H9 (cell line): ENCODE measurements at regions not wholly inside any gene's neighbourhood (a gene's known extent, or its start where the extent isn't known, plus 50 kb on each side); places are given as distances from the start of the nearest gene placed in this dataset.
A peak's percentile ranks its signal among the peaks of the same experiment; 100 is the strongest.

Experiments
- DNase-seq: peaks from one replicate; pipeline ENCODE4 v3.0.0-alpha.2; 2017
- H2AFZ ChIP-seq: one replicate; pipeline ENCODE4 v1.6.1; 2013; ENCODE audit warnings: mild to moderate bottlenecking, low read length, control low read depth, moderate library complexity
- H2AK5ac ChIP-seq: 2 replicates; pipeline ENCODE4 v1.6.1; 2013; ENCODE audit warnings: low read length, control low read depth, mixed read lengths; ENCODE audit not compliant: insufficient read length
- H2BK120ac ChIP-seq: one replicate; pipeline ENCODE4 v1.6.1; 2013; ENCODE audit warnings: low read depth, mild to moderate bottlenecking, low read length, control low read depth, inconsistent platforms; ENCODE audit not compliant: poor library complexity, severe bottlenecking
- H2BK12ac ChIP-seq: 2 replicates; pipeline ENCODE4 v1.6.1; 2013; ENCODE audit warnings: low read length, control low read depth, mixed read lengths, low read depth; ENCODE audit not compliant: insufficient read length
- H2BK15ac ChIP-seq: 2 replicates; pipeline ENCODE4 v1.6.1; 2013; ENCODE audit warnings: low read depth, low read length, control low read depth
- H2BK20ac ChIP-seq: one replicate; pipeline ENCODE4 v1.6.1; 2013; ENCODE audit warnings: low read depth, mild to moderate bottlenecking, low read length, control low read depth, inconsistent platforms; ENCODE audit not compliant: poor library complexity, severe bottlenecking
- H2BK5ac ChIP-seq: 2 replicates; pipeline ENCODE4 v1.6.1; 2013; ENCODE audit warnings: low read length, control low read depth, mixed read lengths; ENCODE audit not compliant: insufficient read length
- H3K14ac ChIP-seq: 2 replicates; pipeline ENCODE4 v1.6.1; 2013; ENCODE audit warnings: low read length, control low read depth; ENCODE audit not compliant: insufficient read depth
- H3K18ac ChIP-seq: 2 replicates; pipeline ENCODE4 v1.6.1; 2013; ENCODE audit warnings: low read depth, mild to moderate bottlenecking, mixed read lengths, low read length, control low read depth; ENCODE audit not compliant: insufficient read length
- H3K23ac ChIP-seq: 2 replicates; pipeline ENCODE4 v1.6.1; 2013; ENCODE audit warnings: low read length, control low read depth, mixed read lengths, low read depth; ENCODE audit not compliant: insufficient read length
- H3K23me2 ChIP-seq: 2 replicates; pipeline ENCODE4 v1.6.1; 2013; ENCODE audit warnings: low read depth, mild to moderate bottlenecking, mixed read lengths, low read length, control low read depth; ENCODE audit not compliant: insufficient read length, poor library complexity, severe bottlenecking
- H3K27ac ChIP-seq: 2 replicates; pipeline ENCODE4 v1.5.1; 2013; ENCODE audit warnings: low read length, control low read depth, mixed read lengths, low read depth; ENCODE audit not compliant: insufficient read length
- H3K27me3 ChIP-seq: 2 replicates; pipeline ENCODE4 v1.6.1; 2013; ENCODE audit warnings: low read length, control low read depth, inconsistent platforms; ENCODE audit not compliant: insufficient read depth
- H3K4ac ChIP-seq: 2 replicates; pipeline ENCODE4 v1.6.1; 2013; ENCODE audit warnings: low read depth, mild to moderate bottlenecking, control low read depth, inconsistent platforms, low read length, moderate library complexity
- H3K4me1 ChIP-seq: 2 replicates; pipeline ENCODE4 v1.6.1; 2013; ENCODE audit warnings: low read length, control low read depth, inconsistent platforms; ENCODE audit not compliant: insufficient read depth
- H3K4me2 ChIP-seq: 2 replicates; pipeline ENCODE4 v1.6.1; 2013; ENCODE audit warnings: low read length, control low read depth, mixed read lengths; ENCODE audit not compliant: insufficient read length, insufficient read depth
- H3K56ac ChIP-seq: 2 replicates; pipeline ENCODE4 v1.6.1; 2013; ENCODE audit warnings: low read depth, mild to moderate bottlenecking, mixed read lengths, low read length, control low read depth; ENCODE audit not compliant: insufficient read length
- H3K79me1 ChIP-seq: 2 replicates; pipeline ENCODE4 v1.6.1; 2013; ENCODE audit warnings: low read depth, mild to moderate bottlenecking, moderate library complexity, low read length, control low read depth, inconsistent platforms; ENCODE audit not compliant: insufficient read depth, poor library complexity, severe bottlenecking
- H3K79me2 ChIP-seq: 2 replicates; pipeline ENCODE4 v1.6.1; 2013; ENCODE audit warnings: low read length, control low read depth, inconsistent platforms; ENCODE audit not compliant: insufficient read depth
- H3K9ac ChIP-seq: 2 replicates; pipeline ENCODE4 v1.6.1; 2013; ENCODE audit warnings: low read length, control low read depth, mixed read lengths; ENCODE audit not compliant: insufficient read length; ENCODE audit errors: extremely low read depth
- H3K9me3 ChIP-seq: one replicate; pipeline ENCODE4 v1.6.1; 2013; ENCODE audit warnings: low read depth, low read length, inconsistent platforms; ENCODE audit not compliant: control insufficient read depth
- H3T11ph ChIP-seq: one replicate; pipeline ENCODE4 v1.6.1; 2013; ENCODE audit warnings: mild to moderate bottlenecking, low read length, control low read depth, inconsistent platforms
- H4K20me1 ChIP-seq: one replicate; pipeline ENCODE4 v1.6.1; 2013; ENCODE audit not compliant: control insufficient read depth, insufficient read length, insufficient read depth
- H4K5ac ChIP-seq: 2 replicates; pipeline ENCODE4 v1.6.1; 2013; ENCODE audit warnings: low read depth, mild to moderate bottlenecking, mixed read lengths, low read length, control low read depth; ENCODE audit not compliant: insufficient read length
- H4K8ac ChIP-seq: replicated peaks from 2 replicates; pipeline ENCODE4 v1.6.1; 2013; ENCODE audit warnings: low read length, control low read depth, mixed read lengths, low read depth; ENCODE audit not compliant: insufficient read length
- H4K91ac ChIP-seq: 2 replicates; pipeline ENCODE4 v1.6.1; 2013; ENCODE audit warnings: low read depth, mild to moderate bottlenecking, moderate library complexity, mixed read lengths, low read length, control low read depth; ENCODE audit not compliant: insufficient read length
- H3K27ac Mint-ChIP-seq, 3 experiments: 2 replicates in 2 of 3; 3 replicates in 1 of 3; pipeline ENCODE4 v1.8.0; 2020 to 2021; ENCODE audit warnings: mixed read lengths in 3 of 3, mild to moderate bottlenecking in 1 of 3, moderate library complexity in 1 of 3
- H3K27me3 Mint-ChIP-seq: 2 replicates; pipeline ENCODE4 v1.8.0; 2021; ENCODE audit warnings: low read depth, mild to moderate bottlenecking, moderate library complexity, mixed read lengths
- H3K36me3 Mint-ChIP-seq, 3 experiments: 2 replicates in 2 of 3; 3 replicates in 1 of 3; pipeline ENCODE4 v1.8.0; 2020 to 2021; ENCODE audit warnings: low read depth in 3 of 3, mixed read lengths in 3 of 3; ENCODE audit not compliant: insufficient read depth in 1 of 3
- H3K4me1 Mint-ChIP-seq, 2 experiments: 2 replicates each; pipeline ENCODE4 v1.8.0; 2020; ENCODE audit warnings: mixed read lengths in 2 of 2
- H3K4me3 Mint-ChIP-seq, 2 experiments: 2 replicates in 1 of 2; 3 replicates in 1 of 2; pipeline ENCODE4 v1.8.0; 2020 to 2021; ENCODE audit warnings: mild to moderate bottlenecking in 2 of 2, mixed read lengths in 2 of 2, moderate library complexity in 1 of 2
- H3K9me3 Mint-ChIP-seq, 2 experiments: 2 replicates in 1 of 2; 3 replicates in 1 of 2; pipeline ENCODE4 v1.8.0; 2020; ENCODE audit warnings: mild to moderate bottlenecking in 2 of 2, mixed read lengths in 2 of 2, moderate library complexity in 1 of 2
- WGBS: extraction: QIAGEN DNeasy Blood & Tissue Kit; methylation state at CpG from one replicate; pipeline ENCODE4 v1.1.7; 2013; ENCODE audit warnings: missing lambda C conversion rate, low lambda C conversion rate, mixed read lengths; ENCODE audit not compliant: insufficient read length; ENCODE audit errors: extremely low coverage; 5-methylcytosine and 5-hydroxymethylcytosine counted together
- TF ChIP-seq, protein P1 (sequence below): fragments of 200-600 bp; sonication (generic); conservative IDR thresholded peaks from 3 replicates; pipeline ENCODE4 v1.8.0; 2021; ENCODE audit warnings: antibody characterized with exemption, mild to moderate bottlenecking

DNA sequence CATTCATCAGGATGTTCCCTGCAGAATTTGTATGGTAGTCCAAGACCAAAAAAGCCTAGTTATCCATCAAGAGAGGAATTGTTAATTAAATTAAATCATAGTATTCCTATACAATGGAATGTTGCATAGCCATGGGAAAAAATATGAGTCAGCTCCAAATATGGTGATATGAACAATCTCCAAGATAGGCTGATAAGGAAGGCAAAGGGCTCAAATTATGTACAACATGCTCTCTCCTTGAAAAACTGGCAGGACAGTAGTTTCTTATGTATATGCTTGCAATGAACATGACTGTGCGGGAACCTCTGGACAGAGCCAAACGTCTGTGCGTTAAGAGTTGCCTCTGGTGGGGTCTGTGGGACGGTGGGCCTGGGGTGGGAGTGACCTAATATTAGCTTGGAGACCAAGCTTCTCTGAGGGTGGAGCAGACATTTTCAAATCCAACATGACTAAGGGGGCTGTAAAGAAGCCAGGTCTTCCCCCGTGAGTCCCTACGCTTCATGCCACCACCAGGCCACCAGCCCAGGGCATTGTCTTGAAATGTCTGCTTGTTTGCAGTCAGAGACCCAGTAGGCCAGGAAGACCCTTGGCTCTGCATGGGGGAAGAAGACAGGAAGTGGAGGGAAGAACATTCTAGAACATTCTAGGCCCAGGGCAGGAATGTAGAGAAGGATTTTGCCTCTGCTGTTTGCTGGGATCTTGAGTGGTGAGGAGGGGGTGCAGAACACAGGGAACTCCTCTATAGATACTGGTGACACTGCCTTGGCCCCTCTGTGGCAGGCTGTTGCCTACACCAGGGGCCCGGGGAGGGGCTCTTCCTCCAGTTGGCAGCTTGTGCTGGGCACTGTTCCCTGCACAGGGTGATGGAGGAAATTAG, 244.0 kb upstream of the HS6ST1 start:
- H3T11ph ChIP-seq, result no peak overlapping the region
- Mint-ChIP-seq H3K36me3 (no peaks in the 10 kb centered on the region), H3K27ac (peak overlapping the region in 1 of 3 experiments; percentile 55; a peak in 1 of 7 replicates), H3K4me3 (no peak overlapping the region), H3K27me3 (peaks cover 8% of the 10 kb centered on the region), H3K4me1 (peaks cover 3 to 12% of the 10 kb centered on the region in 2 experiments; a peak in 3 of 4 replicates), H3K9me3 (no peaks in the 10 kb centered on the region)
- no peaks in the 10 kb centered on the region for H3K9me3 ChIP-seq
- no peaks in the 10 kb centered on the region for H3K4me1 ChIP-seq
- H3K14ac ChIP-seq, result no peak overlapping the region
- no peak overlapping the region for H2BK120ac ChIP-seq
- H3K79me2 ChIP-seq, result no peaks in the 10 kb centered on the region
- H3K18ac ChIP-seq, result no peak overlapping the region
- no peak overlapping the region for H4K5ac ChIP-seq
- no peaks in the 10 kb centered on the region for H3K79me1 ChIP-seq
- no peak overlapping the region for H2BK15ac ChIP-seq
- H3K27ac ChIP-seq, result no peak overlapping the region
- H4K20me1 ChIP-seq, result no peaks in the 10 kb centered on the region
- H3K4ac ChIP-seq, result no peak overlapping the region
- no peak overlapping the region for H3K9ac ChIP-seq
- H2BK5ac ChIP-seq, result no peak overlapping the region
- WGBS, result no CpG with 5 or more reads among the region's 7 CpGs
- no peaks in the 10 kb centered on the region for H3K27me3 ChIP-seq
- H4K91ac ChIP-seq, result no peak overlapping the region
- H3K23me2 ChIP-seq, result no peaks in the 10 kb centered on the region
- no peak overlapping the region for H2BK12ac ChIP-seq
- H3K56ac ChIP-seq, result no peak overlapping the region
- no peak overlapping the region for H2AK5ac ChIP-seq
- DNase-seq, result no peak
- H2AFZ ChIP-seq, result no peak overlapping the region
- H2BK20ac ChIP-seq, result no peak overlapping the region
- H4K8ac ChIP-seq, result no peak overlapping the region
- TF ChIP-seq, protein P1, sequence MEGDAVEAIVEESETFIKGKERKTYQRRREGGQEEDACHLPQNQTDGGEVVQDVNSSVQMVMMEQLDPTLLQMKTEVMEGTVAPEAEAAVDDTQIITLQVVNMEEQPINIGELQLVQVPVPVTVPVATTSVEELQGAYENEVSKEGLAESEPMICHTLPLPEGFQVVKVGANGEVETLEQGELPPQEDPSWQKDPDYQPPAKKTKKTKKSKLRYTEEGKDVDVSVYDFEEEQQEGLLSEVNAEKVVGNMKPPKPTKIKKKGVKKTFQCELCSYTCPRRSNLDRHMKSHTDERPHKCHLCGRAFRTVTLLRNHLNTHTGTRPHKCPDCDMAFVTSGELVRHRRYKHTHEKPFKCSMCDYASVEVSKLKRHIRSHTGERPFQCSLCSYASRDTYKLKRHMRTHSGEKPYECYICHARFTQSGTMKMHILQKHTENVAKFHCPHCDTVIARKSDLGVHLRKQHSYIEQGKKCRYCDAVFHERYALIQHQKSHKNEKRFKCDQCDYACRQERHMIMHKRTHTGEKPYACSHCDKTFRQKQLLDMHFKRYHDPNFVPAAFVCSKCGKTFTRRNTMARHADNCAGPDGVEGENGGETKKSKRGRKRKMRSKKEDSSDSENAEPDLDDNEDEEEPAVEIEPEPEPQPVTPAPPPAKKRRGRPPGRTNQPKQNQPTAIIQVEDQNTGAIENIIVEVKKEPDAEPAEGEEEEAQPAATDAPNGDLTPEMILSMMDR, result no peak
- no peak overlapping the region for H3K4me2 ChIP-seq
- no peak overlapping the region for H3K23ac ChIP-seq
